Stomach (tissue), 8 donors: ENCODE measurements at regions not wholly inside any gene's neighbourhood (a gene's known extent, or its start where the extent isn't known, plus 50 kb on each side); places are given as distances from the start of the nearest gene placed in this dataset.

Experiments used
- DNase-seq, 2 donors: peaks; one replicate each; pipeline versions ENCODE4 v3.0.0 to v3.0.0-alpha.2; 2013 to 2019
- H3K27ac ChIP-seq, 5 donors: fragments of 200-600 bp in 4 of 5; sonication (generic) in 4 of 5; one replicate each; pipeline ENCODE4 v1.5.1; 2013 to 2019; ENCODE audit warnings: mild to moderate bottlenecking in 1 of 5, moderate library complexity in 1 of 5
- H3K27me3 ChIP-seq, 3 donors: fragments of 200-600 bp; sonication (generic); one replicate each; pipeline ENCODE4 v1.5.1; 2017 to 2019; ENCODE audit warnings: mixed run types in 1 of 3
- H3K36me3 ChIP-seq, 4 donors: fragments of 200-600 bp; sonication (generic); 1 replicate in 3 of 4; 2 replicates in 1 of 4; pipeline ENCODE4 v1.5.1; 2016 to 2019
- H3K4me1 ChIP-seq, 4 donors: fragments of 200-600 bp; sonication (generic); one replicate each; pipeline ENCODE4 v1.5.1; 2016 to 2019
- H3K4me3 ChIP-seq, 4 donors: fragments of 200-600 bp; sonication (generic) in 3 of 4; one replicate each; pipeline ENCODE4 v1.5.1; 2016 to 2019; ENCODE audit warnings: mild to moderate bottlenecking in 1 of 4
- H3K9me3 ChIP-seq, 4 donors: fragments of 200-600 bp; sonication (generic); one replicate each; pipeline ENCODE4 v1.5.1; 2016 to 2019
- EP300 ChIP-seq: sonication (generic); formaldehyde crosslinking; IDR thresholded peaks from one replicate; pipeline ENCODE4 v1.6.1; 2017; ENCODE audit warnings: antibody characterized with exemption
- POLR2A ChIP-seq, 4 donors: fragments of 450-650 bp; IDR thresholded peaks; one replicate each; pipeline ENCODE4 v1.6.1; 2016; ENCODE audit warnings: antibody characterized with exemption in 4 of 4, control low read depth in 2 of 4, mild to moderate bottlenecking in 1 of 4, moderate library complexity in 1 of 4
- POLR2AphosphoS5 ChIP-seq, 3 donors: sonication (generic); formaldehyde crosslinking; IDR thresholded peaks; one replicate each; pipeline ENCODE4 v1.6.1; 2016; ENCODE audit warnings: antibody characterized with exemption in 3 of 3
- WGBS, 5 donors: extraction: QIAGEN DNeasy Blood & Tissue Kit in 3 of 5; methylation state at CpG; one replicate each; pipeline versions ENCODE4 v1.1.5 to v1.1.7; 2013 to 2018; 5-methylcytosine and 5-hydroxymethylcytosine counted together
- intact Hi-C: fragments of 100-400 bp; cut with DNase I; formaldehyde crosslinking; loops from one replicate; pipeline ENCODE4 v1.15.1; 2023; ENCODE audit warnings: low total_unique reads
- TF ChIP-seq, protein P1 (sequence below), 7 experiments: fragments of 450-650 bp in 4 of 7; fragments of 200-600 bp in 3 of 7; sonication (generic) in 3 of 7; IDR thresholded peaks; one replicate each; pipeline ENCODE4 v1.5.1; 2016 to 2019; ENCODE audit warnings: antibody characterized with exemption in 7 of 7, control low read depth in 2 of 7, mild to moderate bottlenecking in 1 of 7
- donor health status: healthy with polysubstance abuse.
- donor health status: Bipolar disorder and iron deficiency.
- donor health status: healthy.

DNA sequence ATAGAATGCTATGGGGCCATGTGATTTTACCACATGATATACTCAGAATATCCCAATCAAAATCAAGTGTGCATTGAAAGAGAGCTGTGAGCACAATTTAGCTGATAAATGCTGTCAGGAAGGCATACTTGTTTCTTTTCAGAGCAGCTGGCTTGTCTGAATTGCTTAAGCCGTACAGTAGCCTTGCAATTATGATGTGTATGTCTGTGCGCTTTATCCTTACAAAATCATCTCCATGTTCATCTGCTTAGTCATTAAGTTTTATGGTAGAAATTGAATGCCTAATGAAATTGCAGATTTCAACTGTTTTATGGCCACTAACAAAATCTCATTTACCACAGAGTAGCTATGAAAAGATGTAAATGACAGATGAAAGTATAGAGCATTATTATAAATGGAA lies 346.0 kb upstream of the DLGAP1 start:
- no peaks in the 10 kb centered on the region for H3K36me3 ChIP-seq
- TF ChIP-seq, protein P1, sequence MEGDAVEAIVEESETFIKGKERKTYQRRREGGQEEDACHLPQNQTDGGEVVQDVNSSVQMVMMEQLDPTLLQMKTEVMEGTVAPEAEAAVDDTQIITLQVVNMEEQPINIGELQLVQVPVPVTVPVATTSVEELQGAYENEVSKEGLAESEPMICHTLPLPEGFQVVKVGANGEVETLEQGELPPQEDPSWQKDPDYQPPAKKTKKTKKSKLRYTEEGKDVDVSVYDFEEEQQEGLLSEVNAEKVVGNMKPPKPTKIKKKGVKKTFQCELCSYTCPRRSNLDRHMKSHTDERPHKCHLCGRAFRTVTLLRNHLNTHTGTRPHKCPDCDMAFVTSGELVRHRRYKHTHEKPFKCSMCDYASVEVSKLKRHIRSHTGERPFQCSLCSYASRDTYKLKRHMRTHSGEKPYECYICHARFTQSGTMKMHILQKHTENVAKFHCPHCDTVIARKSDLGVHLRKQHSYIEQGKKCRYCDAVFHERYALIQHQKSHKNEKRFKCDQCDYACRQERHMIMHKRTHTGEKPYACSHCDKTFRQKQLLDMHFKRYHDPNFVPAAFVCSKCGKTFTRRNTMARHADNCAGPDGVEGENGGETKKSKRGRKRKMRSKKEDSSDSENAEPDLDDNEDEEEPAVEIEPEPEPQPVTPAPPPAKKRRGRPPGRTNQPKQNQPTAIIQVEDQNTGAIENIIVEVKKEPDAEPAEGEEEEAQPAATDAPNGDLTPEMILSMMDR (IDR thresholded peaks at IDR 0.05): no peak
- TF ChIP-seq POLR2AphosphoS5 (IDR thresholded peaks at IDR 0.05) (no peak), POLR2A (IDR thresholded peaks at IDR 0.05) (no peak), EP300 (no peak)
- H3K27me3 ChIP-seq: no peaks in the 10 kb centered on the region
- peaks cover 0 to 49% (median 20%) of the 10 kb centered on the region in 4 donors for H3K9me3 ChIP-seq
- H3K4me3 ChIP-seq: no peak overlapping the region
- no peak overlapping the region for H3K27ac ChIP-seq
- intact Hi-C loops: no loop called here
- no peak for DNase-seq
- H3K4me1 ChIP-seq: no peaks in the 10 kb centered on the region
- WGBS, 5 donors: 90 to 98% (median 94%) methylated on average over 2 of the region's 2 CpGs

DNA sequence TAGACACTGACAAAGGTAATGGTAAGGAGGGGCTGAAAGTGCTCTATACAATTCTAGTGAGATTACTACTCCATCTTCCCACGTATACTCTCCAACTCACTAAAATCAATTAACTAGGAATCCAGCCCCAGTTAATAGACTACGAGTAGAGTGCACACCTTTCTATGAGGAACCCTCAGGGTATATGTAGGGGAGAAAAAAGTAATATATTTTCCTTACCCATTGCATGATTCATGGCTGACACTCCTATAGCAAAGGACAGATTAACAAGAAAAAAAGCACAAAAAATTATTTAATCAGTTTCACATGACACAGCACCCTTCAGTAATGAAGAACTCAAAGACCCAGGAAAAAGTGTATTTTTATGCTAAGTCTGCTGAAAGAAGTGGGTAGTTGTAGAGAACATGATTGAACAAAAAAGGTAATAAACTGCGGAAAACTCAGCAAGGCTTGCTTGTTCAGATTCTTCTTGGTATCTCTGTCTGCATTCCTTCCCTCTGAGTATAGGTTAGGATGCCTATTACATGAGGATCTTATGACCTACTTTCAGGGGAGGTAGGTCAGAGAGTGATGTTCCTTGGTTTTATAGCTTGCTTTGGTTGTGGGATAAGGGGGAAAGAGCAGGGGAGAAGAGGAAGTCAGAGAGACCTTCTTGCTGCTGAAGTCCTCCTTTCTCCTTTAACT lies 342.0 kb upstream of the DLGAP1 start:
- Histone ChIP-seq H3K27me3 (no peaks in the 10 kb centered on the region), H3K9me3 (peaks cover 0 to 52% (median 9%) of the 10 kb centered on the region in 4 donors), H3K4me1 (no peaks in the 10 kb centered on the region), H3K36me3 (no peaks in the 10 kb centered on the region), H3K4me3 (no peak overlapping the region), H3K27ac (no peak overlapping the region)
- no peak for DNase-seq
- WGBS, 5 donors: 54 to 59% (median 59%) methylated on average over 3 of the region's 3 CpGs
- intact Hi-C loops: no loop called here
- no peak for TF ChIP-seq EP300
- no peak for TF ChIP-seq POLR2AphosphoS5 (IDR thresholded peaks at IDR 0.05)
- TF ChIP-seq, protein P1 (IDR thresholded peaks at IDR 0.05): no peak
- TF ChIP-seq POLR2A (IDR thresholded peaks at IDR 0.05): no peak

DNA sequence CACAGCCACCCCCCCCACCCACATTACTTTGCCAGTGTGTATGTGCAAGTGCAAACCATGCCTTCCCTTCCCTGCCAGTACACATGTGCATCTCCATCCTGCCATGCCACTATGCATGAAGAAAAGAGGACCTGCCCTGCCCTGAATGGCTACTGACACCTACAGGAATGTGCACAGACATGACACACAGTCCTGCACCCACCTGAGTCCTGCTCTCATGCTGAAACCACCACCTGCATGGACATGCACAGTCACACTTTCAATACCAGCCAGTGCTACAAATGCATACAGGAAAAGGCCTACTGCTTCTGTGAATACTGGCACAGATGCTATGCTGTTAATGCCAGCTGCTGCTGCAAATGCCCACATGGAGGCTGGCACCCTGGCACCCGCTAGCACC lies 334.4 kb upstream of the DLGAP1 start:
- Histone ChIP-seq H3K36me3 (no peaks in the 10 kb centered on the region), H3K27ac (no peak overlapping the region), H3K9me3 (peaks cover 0 to 31% (median 2%) of the 10 kb centered on the region in 4 donors), H3K4me3 (no peak overlapping the region), H3K27me3 (no peaks in the 10 kb centered on the region), H3K4me1 (no peaks in the 10 kb centered on the region)
- intact Hi-C loops: no loop called here
- whole genome bisulfite sequencing, 5 donors: 83 to 97% (median 88%) methylated on average over 1 of the region's 1 CpG
- peak in 1 of 2 donors; percentile 7 for DNase-seq
- TF ChIP-seq, protein P1 (IDR thresholded peaks at IDR 0.05): no peak
- TF ChIP-seq EP300 (no peak), POLR2AphosphoS5 (IDR thresholded peaks at IDR 0.05) (no peak), POLR2A (IDR thresholded peaks at IDR 0.05) (no peak)

DNA sequence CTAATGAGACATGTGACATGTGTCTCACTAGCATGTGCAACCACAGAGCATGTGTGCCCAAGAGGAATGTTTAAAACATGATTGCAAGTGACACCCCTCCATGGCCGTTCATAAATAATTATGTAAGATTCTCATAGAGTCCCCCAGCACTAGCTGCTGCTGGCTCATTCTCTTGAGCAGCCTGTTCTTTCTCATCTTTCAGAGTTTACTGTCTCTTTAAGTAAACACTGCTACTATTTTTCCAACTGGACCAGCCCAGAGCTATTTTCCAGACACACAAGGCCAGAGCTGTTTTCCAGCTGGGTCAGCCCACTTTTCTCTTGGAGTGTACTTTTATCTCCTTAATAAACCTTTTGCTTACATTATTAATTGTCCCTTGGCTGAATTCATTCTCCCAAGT lies 326.8 kb upstream of the DLGAP1 start:
- TF ChIP-seq POLR2AphosphoS5 (IDR thresholded peaks at IDR 0.05): no peak
- TF ChIP-seq, protein P1 (IDR thresholded peaks at IDR 0.05): no peak
- no peak for TF ChIP-seq POLR2A (IDR thresholded peaks at IDR 0.05)
- no peak for TF ChIP-seq EP300
- H3K4me3 ChIP-seq: no peak overlapping the region
- H3K27me3 ChIP-seq: no peaks in the 10 kb centered on the region
- intact Hi-C loops: no loop called here
- 64 to 88% (median 78%) methylated on average over 1 of the region's 1 CpG for WGBS, 5 donors
- no peak for DNase-seq
- H3K9me3 ChIP-seq: peaks cover 0 to 25% (median 12%) of the 10 kb centered on the region in 4 donors
- H3K4me1 ChIP-seq: no peaks in the 10 kb centered on the region
- H3K27ac ChIP-seq: no peak overlapping the region
- H3K36me3 ChIP-seq: no peaks in the 10 kb centered on the region
